ENCODE measurements at regions not wholly inside any gene's neighbourhood (a gene's known extent, or its start where the extent isn't known, plus 50 kb on each side); places are given as distances from the start of the nearest gene placed in this dataset.

DNA sequence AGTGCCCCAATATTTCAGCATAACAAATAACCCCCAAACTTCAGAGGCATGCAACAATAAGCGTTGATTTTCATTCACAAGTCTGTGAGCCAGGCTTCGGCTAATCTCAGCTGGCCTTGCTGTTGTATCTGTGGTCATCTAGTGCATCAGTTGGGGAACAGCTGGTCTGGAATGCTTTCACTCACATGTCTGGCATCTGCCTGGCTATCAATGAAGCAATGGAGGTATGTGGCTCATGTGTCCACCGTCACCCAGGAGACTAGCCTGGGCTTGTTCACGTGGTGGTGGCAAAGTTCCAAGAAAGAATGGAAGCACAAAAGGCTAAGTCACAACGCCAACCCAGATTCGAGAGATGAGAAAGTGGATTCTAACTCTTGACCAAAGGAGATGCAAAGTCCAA is 304.8 kb upstream of the ISX start:
- TF ChIP-seq, protein P1, sequence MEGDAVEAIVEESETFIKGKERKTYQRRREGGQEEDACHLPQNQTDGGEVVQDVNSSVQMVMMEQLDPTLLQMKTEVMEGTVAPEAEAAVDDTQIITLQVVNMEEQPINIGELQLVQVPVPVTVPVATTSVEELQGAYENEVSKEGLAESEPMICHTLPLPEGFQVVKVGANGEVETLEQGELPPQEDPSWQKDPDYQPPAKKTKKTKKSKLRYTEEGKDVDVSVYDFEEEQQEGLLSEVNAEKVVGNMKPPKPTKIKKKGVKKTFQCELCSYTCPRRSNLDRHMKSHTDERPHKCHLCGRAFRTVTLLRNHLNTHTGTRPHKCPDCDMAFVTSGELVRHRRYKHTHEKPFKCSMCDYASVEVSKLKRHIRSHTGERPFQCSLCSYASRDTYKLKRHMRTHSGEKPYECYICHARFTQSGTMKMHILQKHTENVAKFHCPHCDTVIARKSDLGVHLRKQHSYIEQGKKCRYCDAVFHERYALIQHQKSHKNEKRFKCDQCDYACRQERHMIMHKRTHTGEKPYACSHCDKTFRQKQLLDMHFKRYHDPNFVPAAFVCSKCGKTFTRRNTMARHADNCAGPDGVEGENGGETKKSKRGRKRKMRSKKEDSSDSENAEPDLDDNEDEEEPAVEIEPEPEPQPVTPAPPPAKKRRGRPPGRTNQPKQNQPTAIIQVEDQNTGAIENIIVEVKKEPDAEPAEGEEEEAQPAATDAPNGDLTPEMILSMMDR (IDR thresholded peaks at IDR 0.05), result no peak
- no peak for TF ChIP-seq POLR2A (IDR thresholded peaks at IDR 0.05)

Data from body of pancreas (tissue), 4 donors.